Pancreas (tissue), 10 donors: ENCODE measurements at regions not wholly inside any gene's neighbourhood (a gene's known extent, or its start where the extent isn't known, plus 50 kb on each side); places are given as distances from the start of the nearest gene placed in this dataset.
"Not testable (repeated sequence)": the region's sequence is repeated elsewhere in the genome, so short reads cannot be mapped to it uniquely, and the experiment has no call there.

ENCODE experiments used
- ATAC-seq, 4 donors: fragments of 200-7000 bp; cut with Tn5 transposase; one replicate each; pipeline versions ENCODE4 v1.8.0 to v1.9.1; 2020; ENCODE audit warnings: mild to moderate bottlenecking in 4 of 4, moderate library complexity in 4 of 4
- DNase-seq, 6 donors: peaks; one replicate each; pipeline ENCODE4 v3.0.0-alpha.2; 2020
- FAIRE-seq: peaks from 2 replicates; lab custom pipeline; 2012; peaks lifted over from hg19 to GRCh38; lab: Jason Lieb, UNC
- H3K27ac ChIP-seq, 4 donors: fragments of 200-600 bp; sonication (generic); 1 replicate in 3 of 4; 2 replicates in 1 of 4; pipeline versions ENCODE4 v1.5.0 to v1.8.0; 2020
- H3K27me3 ChIP-seq, 4 donors: fragments of 200-600 bp; one replicate each; pipeline ENCODE4 v1.8.0; 2021
- H3K36me3 ChIP-seq, 3 donors: fragments of 200-600 bp; sonication (generic) in 1 of 3; one replicate each; pipeline versions ENCODE4 v1.5.0 to v1.8.0; 2020 to 2021
- H3K4me1 ChIP-seq, 3 donors: fragments of 200-600 bp; one replicate each; pipeline ENCODE4 v1.8.0; 2021
- H3K4me3 ChIP-seq, 4 donors: fragments of 200-600 bp; sonication (generic) in 2 of 4; one replicate each; pipeline versions ENCODE4 v1.5.0 to v1.8.0; 2020 to 2021
- H3K9me3 ChIP-seq, 4 donors: fragments of 200-600 bp; one replicate each; pipeline ENCODE4 v1.8.0; 2021
- CTCF ChIP-seq, 4 donors: fragments of 200-600 bp; sonication (generic) in 3 of 4; IDR thresholded peaks; one replicate each; pipeline versions ENCODE4 v1.5.0 to v1.8.0; 2021; ENCODE audit warnings: antibody characterized with exemption in 4 of 4
- WGBS, 2 donors: extraction: QIAGEN DNeasy Blood & Tissue Kit; methylation state at CpG; one replicate each; pipeline ENCODE4 v1.1.7; 2013; 5-methylcytosine and 5-hydroxymethylcytosine counted together
- intact Hi-C, 3 donors: fragments of 100-400 bp; cut with DNase I; formaldehyde crosslinking; loops; one replicate each; pipeline versions ENCODE4 v1.11.1 to v1.14.2; 2022
- donor health status: healthy with polysubstance abuse.
- donor health status: DM: no; HTN: no; CAD: no; lungs with moderate emphysema.
- donor health status: DM: no; HTN: no; CAD: no.
- donor health status: control.
- donor health status: control.
- donor health status: Bipolar disorder and iron deficiency.
- donor health status: DM: yes; HTN: yes; CAD: no.
- donor health status: DM: no; HTN: no; CAD: no.
- donor health status: DM: no; HTN: no; CAD: no.
- donor health status: DM: yes; HTN: yes; CAD: no.

GRCh38 chr12:34305176-34305575 is 282.9 kb downstream of the ALG10 start:
- no peaks in the 10 kb centered on the region for H3K36me3 ChIP-seq
- intact Hi-C loops = no loop called here
- H3K27me3 ChIP-seq = no peaks in the 10 kb centered on the region
- DNase-seq (peak in 1 of 6 donors; percentile 32), ATAC-seq (no peak), FAIRE-seq (no peak)
- H3K9me3 ChIP-seq = no peaks in the 10 kb centered on the region
- H3K4me3 ChIP-seq = no peak overlapping the region
- no peak for TF ChIP-seq CTCF (IDR thresholded peaks at IDR 0.05)
- H3K4me1 ChIP-seq = no peaks in the 10 kb centered on the region
- 66 to 77% methylated on average over 21 of the region's 21 CpGs for WGBS, 2 donors
- no peak overlapping the region for H3K27ac ChIP-seq

GRCh38 chr12:34306133-34306830 is 284.0 kb downstream of the ALG10 start:
- no peak overlapping the region for H3K4me3 ChIP-seq
- no peak for FAIRE-seq
- no peak for ATAC-seq
- DNase-seq = peak in 1 of 6 donors; percentile 26
- intact Hi-C loops = no loop called here
- no peaks in the 10 kb centered on the region for H3K27me3 ChIP-seq
- H3K27ac ChIP-seq = no peak overlapping the region
- no peaks in the 10 kb centered on the region for H3K36me3 ChIP-seq
- 74 to 78% methylated on average over 21 of the region's 21 CpGs for WGBS, 2 donors
- H3K9me3 ChIP-seq = no peaks in the 10 kb centered on the region
- TF ChIP-seq CTCF (IDR thresholded peaks at IDR 0.05) = no peak
- no peaks in the 10 kb centered on the region for H3K4me1 ChIP-seq

- ATAC-seq, H3K4me1 ChIP-seq, H3K9me3 ChIP-seq, DNase-seq, H3K36me3 ChIP-seq, FAIRE-seq, H3K4me3 ChIP-seq, H3K27me3 ChIP-seq, intact Hi-C loops, H3K27ac ChIP-seq: not testable (repeated sequence)
- 73 to 76% methylated on average over 32 of the region's 32 CpGs for WGBS, 2 donors
Observed at GRCh38 chr12:34309806-34310804, 287.8 kb downstream of the ALG10 start.

- TF ChIP-seq CTCF (IDR thresholded peaks at IDR 0.05) = no peak
- no peaks in the 10 kb centered on the region for H3K4me1 ChIP-seq
- H3K4me3 ChIP-seq = no peak overlapping the region
- FAIRE-seq = no peak
- no peaks in the 10 kb centered on the region for H3K27me3 ChIP-seq
- H3K9me3 ChIP-seq = no peaks in the 10 kb centered on the region
- no peak for ATAC-seq
- intact Hi-C loops = no loop called here
- no peak overlapping the region for H3K27ac ChIP-seq
- no peaks in the 10 kb centered on the region for H3K36me3 ChIP-seq
- 58 to 61% methylated on average over 9 of the region's 9 CpGs for WGBS, 2 donors
- no peak for DNase-seq
Observed at GRCh38 chr12:34311337-34311736, 289.0 kb downstream of the ALG10 start.

- TF ChIP-seq CTCF (IDR thresholded peaks at IDR 0.05) = no peak
- Histone ChIP-seq H3K4me1 (no peaks in the 10 kb centered on the region), H3K4me3 (no peak overlapping the region), H3K27ac (no peak overlapping the region), H3K27me3 (no peaks in the 10 kb centered on the region), H3K36me3 (no peaks in the 10 kb centered on the region), H3K9me3 (no peaks in the 10 kb centered on the region)
- 62 to 78% methylated on average over 14 of the region's 14 CpGs for WGBS, 2 donors
- ATAC-seq (no peak), DNase-seq (no peak), FAIRE-seq (no peak)
- intact Hi-C loops = no loop called here
Observed at GRCh38 chr12:34327671-34328070, 305.4 kb downstream of the ALG10 start.
